Stomach (tissue), 8 donors: ENCODE measurements at regions not wholly inside any gene's neighbourhood (a gene's known extent, or its start where the extent isn't known, plus 50 kb on each side); places are given as distances from the start of the nearest gene placed in this dataset.

ENCODE experiments used
- DNase-seq, 2 donors: peaks; one replicate each; pipeline versions ENCODE4 v3.0.0 to v3.0.0-alpha.2; 2013 to 2019
- H3K27ac ChIP-seq, 5 donors: fragments of 200-600 bp in 4 of 5; sonication (generic) in 4 of 5; one replicate each; pipeline ENCODE4 v1.5.1; 2013 to 2019; ENCODE audit warnings: mild to moderate bottlenecking in 1 of 5, moderate library complexity in 1 of 5
- H3K27me3 ChIP-seq, 3 donors: fragments of 200-600 bp; sonication (generic); one replicate each; pipeline ENCODE4 v1.5.1; 2017 to 2019; ENCODE audit warnings: mixed run types in 1 of 3
- H3K36me3 ChIP-seq, 4 donors: fragments of 200-600 bp; sonication (generic); 1 replicate in 3 of 4; 2 replicates in 1 of 4; pipeline ENCODE4 v1.5.1; 2016 to 2019
- H3K4me1 ChIP-seq, 4 donors: fragments of 200-600 bp; sonication (generic); one replicate each; pipeline ENCODE4 v1.5.1; 2016 to 2019
- H3K4me3 ChIP-seq, 4 donors: fragments of 200-600 bp; sonication (generic) in 3 of 4; one replicate each; pipeline ENCODE4 v1.5.1; 2016 to 2019; ENCODE audit warnings: mild to moderate bottlenecking in 1 of 4
- H3K9me3 ChIP-seq, 4 donors: fragments of 200-600 bp; sonication (generic); one replicate each; pipeline ENCODE4 v1.5.1; 2016 to 2019
- CTCF ChIP-seq, 7 experiments: fragments of 450-650 bp in 4 of 7; fragments of 200-600 bp in 3 of 7; sonication (generic) in 3 of 7; IDR thresholded peaks; one replicate each; pipeline ENCODE4 v1.5.1; 2016 to 2019; ENCODE audit warnings: antibody characterized with exemption in 7 of 7, control low read depth in 2 of 7, mild to moderate bottlenecking in 1 of 7
- EP300 ChIP-seq: sonication (generic); formaldehyde crosslinking; IDR thresholded peaks from one replicate; pipeline ENCODE4 v1.6.1; 2017; ENCODE audit warnings: antibody characterized with exemption
- POLR2A ChIP-seq, 4 donors: fragments of 450-650 bp; IDR thresholded peaks; one replicate each; pipeline ENCODE4 v1.6.1; 2016; ENCODE audit warnings: antibody characterized with exemption in 4 of 4, control low read depth in 2 of 4, mild to moderate bottlenecking in 1 of 4, moderate library complexity in 1 of 4
- POLR2AphosphoS5 ChIP-seq, 3 donors: sonication (generic); formaldehyde crosslinking; IDR thresholded peaks; one replicate each; pipeline ENCODE4 v1.6.1; 2016; ENCODE audit warnings: antibody characterized with exemption in 3 of 3
- WGBS, 5 donors: extraction: QIAGEN DNeasy Blood & Tissue Kit in 3 of 5; methylation state at CpG; one replicate each; pipeline versions ENCODE4 v1.1.5 to v1.1.7; 2013 to 2018; 5-methylcytosine and 5-hydroxymethylcytosine counted together
- intact Hi-C: fragments of 100-400 bp; cut with DNase I; formaldehyde crosslinking; loops from one replicate; pipeline ENCODE4 v1.15.1; 2023; ENCODE audit warnings: low total_unique reads
- donor health status: healthy with polysubstance abuse.
- donor health status: Bipolar disorder and iron deficiency.
- donor health status: healthy.

DNA sequence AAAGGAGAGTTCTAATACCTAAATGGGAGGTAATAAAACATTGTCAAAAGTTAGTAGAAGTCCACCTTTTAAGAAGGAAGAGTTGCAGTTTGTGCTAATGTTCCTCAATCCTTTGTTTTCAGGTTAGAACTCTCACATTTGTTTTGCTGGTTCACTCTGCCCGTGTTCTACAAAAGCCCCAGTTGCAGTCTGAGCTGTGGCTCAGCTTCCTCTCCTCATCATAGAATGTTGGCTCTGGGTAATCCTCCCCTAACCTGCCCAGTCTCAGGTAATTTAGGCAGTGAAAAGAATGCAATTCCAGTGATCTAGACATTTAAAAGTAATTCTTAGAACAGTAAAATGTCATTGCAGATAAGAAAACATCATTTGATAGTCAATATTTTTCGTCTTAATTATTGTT, 1410.4 kb upstream of the ZEB2 start:
- intact Hi-C loops = no loop called here
- no peaks in the 10 kb centered on the region for H3K27me3 ChIP-seq
- H3K4me1 ChIP-seq = peaks cover 0 to 9% (median 0%) of the 10 kb centered on the region in 4 donors
- TF ChIP-seq POLR2AphosphoS5 (IDR thresholded peaks at IDR 0.05) (no peak), POLR2A (IDR thresholded peaks at IDR 0.05) (no peak), CTCF (IDR thresholded peaks at IDR 0.05) (no peak), EP300 (no peak)
- no peak for DNase-seq
- no peaks in the 10 kb centered on the region for H3K9me3 ChIP-seq
- H3K36me3 ChIP-seq = no peaks in the 10 kb centered on the region
- 26 to 35% (median 30%) methylated on average over 2 of the region's 2 CpGs for WGBS, 5 donors
- no peak overlapping the region for H3K4me3 ChIP-seq
- H3K27ac ChIP-seq = no peak overlapping the region

DNA sequence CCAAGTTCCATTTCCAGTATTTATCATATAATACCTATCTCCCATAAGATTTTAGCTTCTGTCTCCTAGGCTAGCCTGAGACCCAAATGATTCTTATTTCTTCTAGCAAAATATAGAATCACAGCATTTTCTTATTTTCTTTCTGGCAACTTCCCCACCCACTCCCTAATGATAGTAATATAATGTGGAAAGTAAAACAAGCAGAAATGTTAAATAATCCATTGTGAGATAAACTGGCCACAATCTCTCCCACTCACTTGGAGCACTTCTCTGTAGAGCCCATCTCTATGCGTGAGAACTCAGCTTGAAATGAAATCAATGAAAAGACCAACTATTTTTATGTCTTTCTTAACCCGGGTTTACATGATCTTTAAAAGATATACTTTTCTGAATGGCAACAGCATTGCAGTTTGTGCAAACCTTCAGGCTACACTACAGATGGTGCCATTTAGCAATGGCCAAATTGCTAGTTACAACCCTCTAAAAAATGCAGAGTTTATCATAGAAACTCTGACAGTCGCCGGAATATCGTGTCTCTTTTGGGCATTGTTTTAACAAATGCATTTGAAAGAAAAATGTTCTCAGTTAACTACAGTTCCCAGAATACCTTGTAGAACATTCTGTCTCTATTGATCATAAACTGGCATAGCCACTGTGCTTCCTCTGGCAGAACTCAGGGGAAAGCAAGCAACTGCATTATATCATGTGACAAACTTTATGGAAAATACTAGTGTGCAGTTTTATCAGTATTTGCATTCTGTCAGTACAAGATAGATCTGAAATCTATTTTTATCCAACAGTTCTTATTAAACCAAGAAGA, 1407.4 kb upstream of the ZEB2 start:
- intact Hi-C loops = no loop called here
- H3K4me1 ChIP-seq = peaks cover 0 to 9% (median 0%) of the 10 kb centered on the region in 4 donors
- no peak for TF ChIP-seq POLR2A (IDR thresholded peaks at IDR 0.05)
- TF ChIP-seq EP300 = no peak
- no peak for TF ChIP-seq CTCF (IDR thresholded peaks at IDR 0.05)
- TF ChIP-seq POLR2AphosphoS5 (IDR thresholded peaks at IDR 0.05) = no peak
- H3K27me3 ChIP-seq = no peaks in the 10 kb centered on the region
- DNase-seq = peak in 1 of 2 donors; percentile 33
- H3K36me3 ChIP-seq = no peaks in the 10 kb centered on the region
- 51 to 68% (median 64%) methylated on average over 5 of the region's 5 CpGs for WGBS, 5 donors
- H3K4me3 ChIP-seq = no peak overlapping the region
- H3K9me3 ChIP-seq = no peaks in the 10 kb centered on the region
- H3K27ac ChIP-seq = no peak overlapping the region

- DNase-seq = no peak
- no peak for TF ChIP-seq POLR2AphosphoS5 (IDR thresholded peaks at IDR 0.05)
- TF ChIP-seq POLR2A (IDR thresholded peaks at IDR 0.05) = no peak
- no peak for TF ChIP-seq EP300
- no peak for TF ChIP-seq CTCF (IDR thresholded peaks at IDR 0.05)
- H3K36me3 ChIP-seq = no peaks in the 10 kb centered on the region
- no peaks in the 10 kb centered on the region for H3K9me3 ChIP-seq
- no peak overlapping the region for H3K4me3 ChIP-seq
- peaks cover 0 to 9% (median 0%) of the 10 kb centered on the region in 4 donors for H3K4me1 ChIP-seq
- no peaks in the 10 kb centered on the region for H3K27me3 ChIP-seq
- WGBS, 5 donors = 67 to 79% (median 78%) methylated on average over 4 of the region's 4 CpGs
- intact Hi-C loops = no loop called here
- H3K27ac ChIP-seq = no peak overlapping the region
Observed at GRCh38 chr2:145925591-145925990, 1405.7 kb upstream of the ZEB2 start.

- TF ChIP-seq POLR2A (IDR thresholded peaks at IDR 0.05) (no peak), POLR2AphosphoS5 (IDR thresholded peaks at IDR 0.05) (no peak), CTCF (IDR thresholded peaks at IDR 0.05) (no peak), EP300 (no peak)
Observed at GRCh38 chr2:145919477-145919876, 1399.6 kb upstream of the ZEB2 start.

More at GRCh38 chr2:145919477-145919876, 1399.6 kb upstream of the ZEB2 start:
- H3K4me1 ChIP-seq = peaks cover 0 to 6% (median 0%) of the 10 kb centered on the region in 4 donors
- no peak for DNase-seq
- no peak overlapping the region for H3K4me3 ChIP-seq
- H3K9me3 ChIP-seq = no peaks in the 10 kb centered on the region
- no peaks in the 10 kb centered on the region for H3K36me3 ChIP-seq
- H3K27me3 ChIP-seq = no peaks in the 10 kb centered on the region
- intact Hi-C loops = no loop called here
- no peak overlapping the region for H3K27ac ChIP-seq
- 68 to 87% (median 77%) methylated on average over 2 of the region's 2 CpGs for WGBS, 5 donors
